ENCODE measurements at regions not wholly inside any gene's neighbourhood (a gene's known extent, or its start where the extent isn't known, plus 50 kb on each side); places are given as distances from the start of the nearest gene placed in this dataset.

DNA sequence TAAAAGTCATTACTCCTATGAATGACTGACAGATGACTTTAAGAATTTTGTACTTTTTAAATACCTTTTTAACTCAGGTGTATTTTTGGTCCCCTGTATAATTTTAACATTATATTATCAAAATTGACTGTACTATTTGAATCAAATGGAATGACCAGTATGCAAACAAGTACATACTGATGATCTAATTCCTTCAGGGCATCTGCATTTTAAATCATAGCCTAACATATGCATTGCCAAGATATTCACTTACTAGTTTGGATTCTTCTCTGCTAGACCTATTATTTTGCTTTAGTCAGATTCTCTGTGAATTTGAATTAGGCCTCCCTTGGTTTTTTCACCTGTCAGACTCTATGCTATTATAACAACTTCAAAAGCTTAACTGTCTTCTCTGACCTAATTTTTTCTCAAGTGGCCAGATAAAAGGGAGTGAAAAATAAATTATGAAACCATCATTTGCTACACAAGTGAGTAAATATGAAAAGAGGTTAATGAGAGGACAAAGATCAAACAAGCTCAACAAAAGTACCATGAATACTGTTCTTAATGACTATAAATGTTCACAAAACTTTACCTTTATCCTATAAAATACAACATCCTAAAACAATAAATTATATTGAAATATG lies 1505.2 kb upstream of the CDH9 start:
- no peak overlapping the region for H2AFZ ChIP-seq
- no peak overlapping the region for H3K27ac Mint-ChIP-seq
- H3K79me2 ChIP-seq (replicated peaks; ENCODE audit: insufficient read depth): no peaks in the 10 kb centered on the region
- H3K27me3 Mint-ChIP-seq (ENCODE audit: insufficient read depth, low read depth, poor library complexity): no peaks in the 10 kb centered on the region
- H3K4me1 ChIP-seq (ENCODE audit: insufficient read depth): no peaks in the 10 kb centered on the region
- H3F3A ChIP-seq (replicated peaks; ENCODE audit: low read depth): no peaks in the 10 kb centered on the region
- no peak overlapping the region for H3K4me3 Mint-ChIP-seq
- H3K9me3 Mint-ChIP-seq: peaks cover 3% of the 10 kb centered on the region; the same call in 1 of the 3 replicates
- TF ChIP-seq, protein P1, sequence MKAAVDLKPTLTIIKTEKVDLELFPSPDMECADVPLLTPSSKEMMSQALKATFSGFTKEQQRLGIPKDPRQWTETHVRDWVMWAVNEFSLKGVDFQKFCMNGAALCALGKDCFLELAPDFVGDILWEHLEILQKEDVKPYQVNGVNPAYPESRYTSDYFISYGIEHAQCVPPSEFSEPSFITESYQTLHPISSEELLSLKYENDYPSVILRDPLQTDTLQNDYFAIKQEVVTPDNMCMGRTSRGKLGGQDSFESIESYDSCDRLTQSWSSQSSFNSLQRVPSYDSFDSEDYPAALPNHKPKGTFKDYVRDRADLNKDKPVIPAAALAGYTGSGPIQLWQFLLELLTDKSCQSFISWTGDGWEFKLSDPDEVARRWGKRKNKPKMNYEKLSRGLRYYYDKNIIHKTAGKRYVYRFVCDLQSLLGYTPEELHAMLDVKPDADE (IDR thresholded peaks at IDR 0.05): no peak
- no peak for TF ChIP-seq STAT1 (IDR thresholded peaks at IDR 0.05; ENCODE audit: unreplicated experiment)
- TF ChIP-seq, protein P2, sequence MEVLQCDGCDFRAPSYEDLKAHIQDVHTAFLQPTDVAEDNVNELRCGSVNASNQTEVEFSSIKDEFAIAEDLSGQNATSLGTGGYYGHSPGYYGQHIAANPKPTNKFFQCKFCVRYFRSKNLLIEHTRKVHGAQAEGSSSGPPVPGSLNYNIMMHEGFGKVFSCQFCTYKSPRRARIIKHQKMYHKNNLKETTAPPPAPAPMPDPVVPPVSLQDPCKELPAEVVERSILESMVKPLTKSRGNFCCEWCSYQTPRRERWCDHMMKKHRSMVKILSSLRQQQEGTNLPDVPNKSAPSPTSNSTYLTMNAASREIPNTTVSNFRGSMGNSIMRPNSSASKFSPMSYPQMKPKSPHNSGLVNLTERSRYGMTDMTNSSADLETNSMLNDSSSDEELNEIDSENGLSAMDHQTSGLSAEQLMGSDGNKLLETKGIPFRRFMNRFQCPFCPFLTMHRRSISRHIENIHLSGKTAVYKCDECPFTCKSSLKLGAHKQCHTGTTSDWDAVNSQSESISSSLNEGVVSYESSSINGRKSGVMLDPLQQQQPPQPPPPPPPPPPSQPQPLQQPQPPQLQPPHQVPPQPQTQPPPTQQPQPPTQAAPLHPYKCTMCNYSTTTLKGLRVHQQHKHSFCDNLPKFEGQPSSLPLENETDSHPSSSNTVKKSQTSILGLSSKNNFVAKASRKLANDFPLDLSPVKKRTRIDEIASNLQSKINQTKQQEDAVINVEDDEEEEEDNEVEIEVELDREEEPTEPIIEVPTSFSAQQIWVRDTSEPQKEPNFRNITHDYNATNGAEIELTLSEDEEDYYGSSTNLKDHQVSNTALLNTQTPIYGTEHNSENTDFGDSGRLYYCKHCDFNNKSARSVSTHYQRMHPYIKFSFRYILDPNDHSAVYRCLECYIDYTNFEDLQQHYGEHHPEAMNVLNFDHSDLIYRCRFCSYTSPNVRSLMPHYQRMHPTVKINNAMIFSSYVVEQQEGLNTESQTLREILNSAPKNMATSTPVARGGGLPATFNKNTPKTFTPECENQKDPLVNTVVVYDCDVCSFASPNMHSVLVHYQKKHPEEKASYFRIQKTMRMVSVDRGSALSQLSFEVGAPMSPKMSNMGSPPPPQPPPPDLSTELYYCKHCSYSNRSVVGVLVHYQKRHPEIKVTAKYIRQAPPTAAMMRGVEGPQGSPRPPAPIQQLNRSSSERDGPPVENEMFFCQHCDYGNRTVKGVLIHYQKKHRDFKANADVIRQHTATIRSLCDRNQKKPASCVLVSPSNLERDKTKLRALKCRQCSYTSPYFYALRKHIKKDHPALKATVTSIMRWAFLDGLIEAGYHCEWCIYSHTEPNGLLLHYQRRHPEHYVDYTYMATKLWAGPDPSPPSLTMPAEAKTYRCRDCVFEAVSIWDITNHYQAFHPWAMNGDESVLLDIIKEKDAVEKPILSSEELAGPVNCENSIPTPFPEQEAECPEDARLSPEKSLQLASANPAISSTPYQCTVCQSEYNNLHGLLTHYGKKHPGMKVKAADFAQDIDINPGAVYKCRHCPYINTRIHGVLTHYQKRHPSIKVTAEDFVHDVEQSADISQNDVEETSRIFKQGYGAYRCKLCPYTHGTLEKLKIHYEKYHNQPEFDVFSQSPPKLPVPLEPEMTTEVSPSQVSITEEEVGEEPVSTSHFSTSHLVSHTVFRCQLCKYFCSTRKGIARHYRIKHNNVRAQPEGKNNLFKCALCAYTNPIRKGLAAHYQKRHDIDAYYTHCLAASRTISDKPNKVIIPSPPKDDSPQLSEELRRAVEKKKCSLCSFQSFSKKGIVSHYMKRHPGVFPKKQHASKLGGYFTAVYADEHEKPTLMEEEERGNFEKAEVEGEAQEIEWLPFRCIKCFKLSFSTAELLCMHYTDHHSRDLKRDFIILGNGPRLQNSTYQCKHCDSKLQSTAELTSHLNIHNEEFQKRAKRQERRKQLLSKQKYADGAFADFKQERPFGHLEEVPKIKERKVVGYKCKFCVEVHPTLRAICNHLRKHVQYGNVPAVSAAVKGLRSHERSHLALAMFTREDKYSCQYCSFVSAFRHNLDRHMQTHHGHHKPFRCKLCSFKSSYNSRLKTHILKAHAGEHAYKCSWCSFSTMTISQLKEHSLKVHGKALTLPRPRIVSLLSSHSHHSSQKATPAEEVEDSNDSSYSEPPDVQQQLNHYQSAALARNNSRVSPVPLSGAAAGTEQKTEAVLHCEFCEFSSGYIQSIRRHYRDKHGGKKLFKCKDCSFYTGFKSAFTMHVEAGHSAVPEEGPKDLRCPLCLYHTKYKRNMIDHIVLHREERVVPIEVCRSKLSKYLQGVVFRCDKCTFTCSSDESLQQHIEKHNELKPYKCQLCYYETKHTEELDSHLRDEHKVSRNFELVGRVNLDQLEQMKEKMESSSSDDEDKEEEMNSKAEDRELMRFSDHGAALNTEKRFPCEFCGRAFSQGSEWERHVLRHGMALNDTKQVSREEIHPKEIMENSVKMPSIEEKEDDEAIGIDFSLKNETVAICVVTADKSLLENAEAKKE (CRISPR knock-in tag; IDR thresholded peaks at IDR 0.05): no peak
- no peak for TF ChIP-seq NANOG (IDR thresholded peaks at IDR 0.05; ENCODE audit: borderline replicate concordance)
- no peak for TF ChIP-seq ZNF114 (CRISPR knock-in tag; IDR thresholded peaks at IDR 0.05)
- TF ChIP-seq, protein P3, sequence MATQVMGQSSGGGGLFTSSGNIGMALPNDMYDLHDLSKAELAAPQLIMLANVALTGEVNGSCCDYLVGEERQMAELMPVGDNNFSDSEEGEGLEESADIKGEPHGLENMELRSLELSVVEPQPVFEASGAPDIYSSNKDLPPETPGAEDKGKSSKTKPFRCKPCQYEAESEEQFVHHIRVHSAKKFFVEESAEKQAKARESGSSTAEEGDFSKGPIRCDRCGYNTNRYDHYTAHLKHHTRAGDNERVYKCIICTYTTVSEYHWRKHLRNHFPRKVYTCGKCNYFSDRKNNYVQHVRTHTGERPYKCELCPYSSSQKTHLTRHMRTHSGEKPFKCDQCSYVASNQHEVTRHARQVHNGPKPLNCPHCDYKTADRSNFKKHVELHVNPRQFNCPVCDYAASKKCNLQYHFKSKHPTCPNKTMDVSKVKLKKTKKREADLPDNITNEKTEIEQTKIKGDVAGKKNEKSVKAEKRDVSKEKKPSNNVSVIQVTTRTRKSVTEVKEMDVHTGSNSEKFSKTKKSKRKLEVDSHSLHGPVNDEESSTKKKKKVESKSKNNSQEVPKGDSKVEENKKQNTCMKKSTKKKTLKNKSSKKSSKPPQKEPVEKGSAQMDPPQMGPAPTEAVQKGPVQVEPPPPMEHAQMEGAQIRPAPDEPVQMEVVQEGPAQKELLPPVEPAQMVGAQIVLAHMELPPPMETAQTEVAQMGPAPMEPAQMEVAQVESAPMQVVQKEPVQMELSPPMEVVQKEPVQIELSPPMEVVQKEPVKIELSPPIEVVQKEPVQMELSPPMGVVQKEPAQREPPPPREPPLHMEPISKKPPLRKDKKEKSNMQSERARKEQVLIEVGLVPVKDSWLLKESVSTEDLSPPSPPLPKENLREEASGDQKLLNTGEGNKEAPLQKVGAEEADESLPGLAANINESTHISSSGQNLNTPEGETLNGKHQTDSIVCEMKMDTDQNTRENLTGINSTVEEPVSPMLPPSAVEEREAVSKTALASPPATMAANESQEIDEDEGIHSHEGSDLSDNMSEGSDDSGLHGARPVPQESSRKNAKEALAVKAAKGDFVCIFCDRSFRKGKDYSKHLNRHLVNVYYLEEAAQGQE (IDR thresholded peaks at IDR 0.05; ENCODE audit: unreplicated experiment): no peak
- no peak for TF ChIP-seq CREB1 (CRISPR knock-in tag; IDR thresholded peaks at IDR 0.05; ENCODE audit: low read depth)
- no peak for TF ChIP-seq EZH2 (IDR thresholded peaks at IDR 0.05; ENCODE audit: low read depth, unreplicated experiment)
- TF ChIP-seq EZH2phosphoT487 (IDR thresholded peaks at IDR 0.05; ENCODE audit: unreplicated experiment): no peak
- TF ChIP-seq, protein P4, sequence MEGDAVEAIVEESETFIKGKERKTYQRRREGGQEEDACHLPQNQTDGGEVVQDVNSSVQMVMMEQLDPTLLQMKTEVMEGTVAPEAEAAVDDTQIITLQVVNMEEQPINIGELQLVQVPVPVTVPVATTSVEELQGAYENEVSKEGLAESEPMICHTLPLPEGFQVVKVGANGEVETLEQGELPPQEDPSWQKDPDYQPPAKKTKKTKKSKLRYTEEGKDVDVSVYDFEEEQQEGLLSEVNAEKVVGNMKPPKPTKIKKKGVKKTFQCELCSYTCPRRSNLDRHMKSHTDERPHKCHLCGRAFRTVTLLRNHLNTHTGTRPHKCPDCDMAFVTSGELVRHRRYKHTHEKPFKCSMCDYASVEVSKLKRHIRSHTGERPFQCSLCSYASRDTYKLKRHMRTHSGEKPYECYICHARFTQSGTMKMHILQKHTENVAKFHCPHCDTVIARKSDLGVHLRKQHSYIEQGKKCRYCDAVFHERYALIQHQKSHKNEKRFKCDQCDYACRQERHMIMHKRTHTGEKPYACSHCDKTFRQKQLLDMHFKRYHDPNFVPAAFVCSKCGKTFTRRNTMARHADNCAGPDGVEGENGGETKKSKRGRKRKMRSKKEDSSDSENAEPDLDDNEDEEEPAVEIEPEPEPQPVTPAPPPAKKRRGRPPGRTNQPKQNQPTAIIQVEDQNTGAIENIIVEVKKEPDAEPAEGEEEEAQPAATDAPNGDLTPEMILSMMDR (conservative IDR thresholded peaks at IDR 0.05; ENCODE audit: low read depth in 2 of 2): no peak
- TF ChIP-seq POLR2AphosphoS5 (IDR thresholded peaks at IDR 0.05; ENCODE audit: low read depth): no peak
- H3K4me2 ChIP-seq: no peak overlapping the region
- ATAC-seq (no peak), DNase-seq (ENCODE audit: low spot score) (no peak)
- H3K27me3 ChIP-seq (ENCODE audit: insufficient read depth): no peaks in the 10 kb centered on the region
- H4K20me1 ChIP-seq (replicated peaks; ENCODE audit: insufficient read depth): no peaks in the 10 kb centered on the region
- H3K27ac ChIP-seq (ENCODE audit: low read depth): no peak overlapping the region
- H3K36me3 Mint-ChIP-seq (ENCODE audit: low read depth): no peaks in the 10 kb centered on the region
- no peaks in the 10 kb centered on the region for H3K9me2 ChIP-seq (ENCODE audit: insufficient read depth)
- no peak overlapping the region for H3K4me3 ChIP-seq
- H3K36me3 ChIP-seq (ENCODE audit: insufficient read depth): no peaks in the 10 kb centered on the region
- H3K4me1 Mint-ChIP-seq: no peaks in the 10 kb centered on the region

Measured in GM23338 (cell line).